HEK293 (cell line): ENCODE measurements at regions not wholly inside any gene's neighbourhood (a gene's known extent, or its start where the extent isn't known, plus 50 kb on each side); places are given as distances from the start of the nearest gene placed in this dataset.

ENCODE experiments used
- KLF16 ChIP-seq: fragments of 450-650 bp; formaldehyde crosslinking; IDR thresholded peaks from 2 replicates; pipeline ENCODE4 v1.5.1; 2017; ENCODE audit warnings: missing biosample characterization, missing genetic modification characterization
- SP7 ChIP-seq: fragments of 450-650 bp; formaldehyde crosslinking; IDR thresholded peaks from 2 replicates; pipeline ENCODE4 v1.5.1; 2016; ENCODE audit warnings: missing biosample characterization, missing genetic modification characterization
- YY1 ChIP-seq: fragments of 450-650 bp; formaldehyde crosslinking; IDR thresholded peaks from 2 replicates; pipeline ENCODE4 v1.5.1; 2018; ENCODE audit warnings: missing biosample characterization, missing genetic modification characterization
- ZBTB1 ChIP-seq: fragments of 450-650 bp; formaldehyde crosslinking; IDR thresholded peaks from 2 replicates; pipeline ENCODE4 v1.5.1; 2016; ENCODE audit warnings: missing biosample characterization, missing genetic modification characterization
- ZNF140 ChIP-seq: fragments of 450-650 bp; formaldehyde crosslinking; IDR thresholded peaks from 2 replicates; pipeline ENCODE4 v1.5.1; 2016; ENCODE audit warnings: missing biosample characterization, missing genetic modification characterization
- ZNF157 ChIP-seq: fragments of 450-650 bp; formaldehyde crosslinking; IDR thresholded peaks from 2 replicates; pipeline ENCODE4 v1.5.1; 2016; ENCODE audit warnings: missing biosample characterization, missing genetic modification characterization
- ZNF274 ChIP-seq, 2 experiments: fragments of 200-500 bp in 1 of 2; fragments of 450-650 bp in 1 of 2; sonication (Bioruptor generic) in 1 of 2; formaldehyde crosslinking in 1 of 2; IDR thresholded peaks; 2 replicates each; pipeline versions ENCODE4 v1.5.1 to v1.6.1; 2014 to 2016; ENCODE audit warnings: borderline replicate concordance in 1 of 2, inconsistent platforms in 1 of 2, low read length in 1 of 2, missing biosample characterization in 1 of 2, missing genetic modification characterization in 1 of 2
- ZNF510 ChIP-seq: fragments of 450-650 bp; formaldehyde crosslinking; IDR thresholded peaks from 2 replicates; pipeline ENCODE4 v1.5.1; 2018; ENCODE audit warnings: mild to moderate bottlenecking, missing genetic modification characterization, missing biosample characterization; ENCODE audit not compliant: insufficient replicate concordance
- ZNF561 ChIP-seq: fragments of 450-650 bp; IDR thresholded peaks from 2 replicates; pipeline ENCODE4 v1.5.1; 2018; ENCODE audit warnings: missing biosample characterization, missing genetic modification characterization, borderline replicate concordance
- TF ChIP-seq, protein P1 (sequence below): fragments of 450-650 bp; formaldehyde crosslinking; IDR thresholded peaks from 2 replicates; pipeline ENCODE4 v1.5.1; 2016; ENCODE audit warnings: missing biosample characterization, missing genetic modification characterization
- TF ChIP-seq, protein P2 (sequence below): fragments of 450-650 bp; formaldehyde crosslinking; IDR thresholded peaks from 2 replicates; pipeline ENCODE4 v1.5.1; 2016; ENCODE audit warnings: missing biosample characterization, missing genetic modification characterization
- TF ChIP-seq, protein P3 (sequence below): fragments of 450-650 bp; formaldehyde crosslinking; IDR thresholded peaks from 2 replicates; pipeline ENCODE4 v1.5.1; 2016; ENCODE audit warnings: missing biosample characterization, missing genetic modification characterization
- TF ChIP-seq, protein P4 (sequence below): fragments of 450-650 bp; formaldehyde crosslinking; IDR thresholded peaks from 2 replicates; pipeline ENCODE4 v1.5.1; 2017; ENCODE audit warnings: missing biosample characterization, missing genetic modification characterization

DNA sequence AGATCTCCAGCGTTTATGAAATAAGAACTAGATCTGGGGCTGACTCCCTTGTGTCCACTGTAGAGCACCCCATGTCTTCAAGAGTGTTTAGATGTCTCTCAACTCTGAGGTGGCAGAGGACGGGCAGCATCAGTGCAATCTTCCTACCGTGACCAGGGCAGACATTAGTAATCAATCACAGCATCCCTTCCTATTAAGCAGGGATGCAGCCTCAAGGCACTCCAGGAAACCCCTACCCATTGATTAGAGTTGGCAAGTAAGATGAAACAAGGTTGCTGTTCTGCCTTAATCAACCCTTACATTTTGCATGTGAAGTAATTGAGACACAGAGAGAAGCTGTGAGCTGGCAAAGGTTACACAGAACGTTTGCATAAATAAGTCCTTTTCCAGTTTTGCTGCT is 283.7 kb upstream of the ZMIZ1 start:
- TF ChIP-seq, protein P1, sequence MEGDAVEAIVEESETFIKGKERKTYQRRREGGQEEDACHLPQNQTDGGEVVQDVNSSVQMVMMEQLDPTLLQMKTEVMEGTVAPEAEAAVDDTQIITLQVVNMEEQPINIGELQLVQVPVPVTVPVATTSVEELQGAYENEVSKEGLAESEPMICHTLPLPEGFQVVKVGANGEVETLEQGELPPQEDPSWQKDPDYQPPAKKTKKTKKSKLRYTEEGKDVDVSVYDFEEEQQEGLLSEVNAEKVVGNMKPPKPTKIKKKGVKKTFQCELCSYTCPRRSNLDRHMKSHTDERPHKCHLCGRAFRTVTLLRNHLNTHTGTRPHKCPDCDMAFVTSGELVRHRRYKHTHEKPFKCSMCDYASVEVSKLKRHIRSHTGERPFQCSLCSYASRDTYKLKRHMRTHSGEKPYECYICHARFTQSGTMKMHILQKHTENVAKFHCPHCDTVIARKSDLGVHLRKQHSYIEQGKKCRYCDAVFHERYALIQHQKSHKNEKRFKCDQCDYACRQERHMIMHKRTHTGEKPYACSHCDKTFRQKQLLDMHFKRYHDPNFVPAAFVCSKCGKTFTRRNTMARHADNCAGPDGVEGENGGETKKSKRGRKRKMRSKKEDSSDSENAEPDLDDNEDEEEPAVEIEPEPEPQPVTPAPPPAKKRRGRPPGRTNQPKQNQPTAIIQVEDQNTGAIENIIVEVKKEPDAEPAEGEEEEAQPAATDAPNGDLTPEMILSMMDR (tag by site-specific recombination), result no peak
- TF ChIP-seq ZNF157 (tag by site-specific recombination) (no peak), ZNF561 (tag by site-specific recombination) (no peak), YY1 (tag by site-specific recombination) (no peak), SP7 (tag by site-specific recombination) (no peak), ZNF274 (IDR thresholded peaks at IDR 0.05; ENCODE audit: low read length) (no peak), ZNF274 (tag by site-specific recombination; IDR thresholded peaks at IDR 0.05; ENCODE audit: borderline replicate concordance) (no peak), ZNF140 (tag by site-specific recombination) (no peak), KLF16 (tag by site-specific recombination) (no peak), ZBTB1 (no peak), ZNF510 (tag by site-specific recombination) (no peak)
- TF ChIP-seq, protein P2, sequence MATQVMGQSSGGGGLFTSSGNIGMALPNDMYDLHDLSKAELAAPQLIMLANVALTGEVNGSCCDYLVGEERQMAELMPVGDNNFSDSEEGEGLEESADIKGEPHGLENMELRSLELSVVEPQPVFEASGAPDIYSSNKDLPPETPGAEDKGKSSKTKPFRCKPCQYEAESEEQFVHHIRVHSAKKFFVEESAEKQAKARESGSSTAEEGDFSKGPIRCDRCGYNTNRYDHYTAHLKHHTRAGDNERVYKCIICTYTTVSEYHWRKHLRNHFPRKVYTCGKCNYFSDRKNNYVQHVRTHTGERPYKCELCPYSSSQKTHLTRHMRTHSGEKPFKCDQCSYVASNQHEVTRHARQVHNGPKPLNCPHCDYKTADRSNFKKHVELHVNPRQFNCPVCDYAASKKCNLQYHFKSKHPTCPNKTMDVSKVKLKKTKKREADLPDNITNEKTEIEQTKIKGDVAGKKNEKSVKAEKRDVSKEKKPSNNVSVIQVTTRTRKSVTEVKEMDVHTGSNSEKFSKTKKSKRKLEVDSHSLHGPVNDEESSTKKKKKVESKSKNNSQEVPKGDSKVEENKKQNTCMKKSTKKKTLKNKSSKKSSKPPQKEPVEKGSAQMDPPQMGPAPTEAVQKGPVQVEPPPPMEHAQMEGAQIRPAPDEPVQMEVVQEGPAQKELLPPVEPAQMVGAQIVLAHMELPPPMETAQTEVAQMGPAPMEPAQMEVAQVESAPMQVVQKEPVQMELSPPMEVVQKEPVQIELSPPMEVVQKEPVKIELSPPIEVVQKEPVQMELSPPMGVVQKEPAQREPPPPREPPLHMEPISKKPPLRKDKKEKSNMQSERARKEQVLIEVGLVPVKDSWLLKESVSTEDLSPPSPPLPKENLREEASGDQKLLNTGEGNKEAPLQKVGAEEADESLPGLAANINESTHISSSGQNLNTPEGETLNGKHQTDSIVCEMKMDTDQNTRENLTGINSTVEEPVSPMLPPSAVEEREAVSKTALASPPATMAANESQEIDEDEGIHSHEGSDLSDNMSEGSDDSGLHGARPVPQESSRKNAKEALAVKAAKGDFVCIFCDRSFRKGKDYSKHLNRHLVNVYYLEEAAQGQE (tag by site-specific recombination), result no peak
- TF ChIP-seq, protein P3, sequence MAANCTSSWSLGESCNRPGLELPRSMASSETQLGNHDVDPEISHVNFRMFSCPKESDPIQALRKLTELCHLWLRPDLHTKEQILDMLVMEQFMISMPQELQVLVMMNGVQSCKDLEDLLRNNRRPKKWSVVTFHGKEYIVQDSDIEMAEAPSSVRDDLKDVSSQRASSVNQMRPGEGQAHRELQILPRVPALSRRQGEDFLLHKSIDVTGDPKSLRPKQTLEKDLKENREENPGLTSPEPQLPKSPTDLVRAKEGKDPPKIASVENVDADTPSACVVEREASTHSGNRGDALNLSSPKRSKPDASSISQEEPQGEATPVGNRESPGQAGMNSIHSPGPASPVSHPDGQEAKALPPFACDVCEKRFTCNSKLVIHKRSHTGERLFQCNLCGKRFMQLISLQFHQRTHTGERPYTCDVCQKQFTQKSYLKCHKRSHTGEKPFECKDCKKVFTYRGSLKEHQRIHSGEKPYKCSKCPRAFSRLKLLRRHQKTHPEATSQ (tag by site-specific recombination), result no peak
- TF ChIP-seq, protein P4, sequence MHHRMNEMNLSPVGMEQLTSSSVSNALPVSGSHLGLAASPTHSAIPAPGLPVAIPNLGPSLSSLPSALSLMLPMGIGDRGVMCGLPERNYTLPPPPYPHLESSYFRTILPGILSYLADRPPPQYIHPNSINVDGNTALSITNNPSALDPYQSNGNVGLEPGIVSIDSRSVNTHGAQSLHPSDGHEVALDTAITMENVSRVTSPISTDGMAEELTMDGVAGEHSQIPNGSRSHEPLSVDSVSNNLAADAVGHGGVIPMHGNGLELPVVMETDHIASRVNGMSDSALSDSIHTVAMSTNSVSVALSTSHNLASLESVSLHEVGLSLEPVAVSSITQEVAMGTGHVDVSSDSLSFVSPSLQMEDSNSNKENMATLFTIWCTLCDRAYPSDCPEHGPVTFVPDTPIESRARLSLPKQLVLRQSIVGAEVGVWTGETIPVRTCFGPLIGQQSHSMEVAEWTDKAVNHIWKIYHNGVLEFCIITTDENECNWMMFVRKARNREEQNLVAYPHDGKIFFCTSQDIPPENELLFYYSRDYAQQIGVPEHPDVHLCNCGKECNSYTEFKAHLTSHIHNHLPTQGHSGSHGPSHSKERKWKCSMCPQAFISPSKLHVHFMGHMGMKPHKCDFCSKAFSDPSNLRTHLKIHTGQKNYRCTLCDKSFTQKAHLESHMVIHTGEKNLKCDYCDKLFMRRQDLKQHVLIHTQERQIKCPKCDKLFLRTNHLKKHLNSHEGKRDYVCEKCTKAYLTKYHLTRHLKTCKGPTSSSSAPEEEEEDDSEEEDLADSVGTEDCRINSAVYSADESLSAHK (tag by site-specific recombination), result no peak
